ENCODE measurements at regions not wholly inside any gene's neighbourhood (a gene's known extent, or its start where the extent isn't known, plus 50 kb on each side); places are given as distances from the start of the nearest gene placed in this dataset.

- TF ChIP-seq CHD7 (IDR thresholded peaks at IDR 0.05; ENCODE audit: insufficient replicate concordance, low read length) (no peak), HDAC6 (IDR thresholded peaks at IDR 0.05; ENCODE audit: low read depth, low read length) (no peak), POLR2A (IDR thresholded peaks at IDR 0.05; ENCODE audit: control extremely low read depth in 1 of 2, low read depth in 2 of 2, low read length in 2 of 2) (no peak), CHD1 (IDR thresholded peaks at IDR 0.05; ENCODE audit: low read depth, low read length) (no peak), CTBP2 (IDR thresholded peaks at IDR 0.05; ENCODE audit: borderline replicate concordance, insufficient read depth, insufficient read length, low read length) (no peak), SP1 (IDR thresholded peaks at IDR 0.05; ENCODE audit: low read depth, low read length) (no peak), TAF7 (optimal IDR thresholded peaks at IDR 0.05; ENCODE audit: borderline replicate concordance, low read depth, low read length) (no peak)
- TF ChIP-seq, protein P1, sequence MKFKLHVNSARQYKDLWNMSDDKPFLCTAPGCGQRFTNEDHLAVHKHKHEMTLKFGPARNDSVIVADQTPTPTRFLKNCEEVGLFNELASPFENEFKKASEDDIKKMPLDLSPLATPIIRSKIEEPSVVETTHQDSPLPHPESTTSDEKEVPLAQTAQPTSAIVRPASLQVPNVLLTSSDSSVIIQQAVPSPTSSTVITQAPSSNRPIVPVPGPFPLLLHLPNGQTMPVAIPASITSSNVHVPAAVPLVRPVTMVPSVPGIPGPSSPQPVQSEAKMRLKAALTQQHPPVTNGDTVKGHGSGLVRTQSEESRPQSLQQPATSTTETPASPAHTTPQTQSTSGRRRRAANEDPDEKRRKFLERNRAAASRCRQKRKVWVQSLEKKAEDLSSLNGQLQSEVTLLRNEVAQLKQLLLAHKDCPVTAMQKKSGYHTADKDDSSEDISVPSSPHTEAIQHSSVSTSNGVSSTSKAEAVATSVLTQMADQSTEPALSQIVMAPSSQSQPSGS (IDR thresholded peaks at IDR 0.05; ENCODE audit: low read length), result no peak
Measured at GRCh38 chr7:124553502-124553901, 212.1 kb downstream of the GPR37 start (continued).
